DOHH2 (cell line): ENCODE measurements at regions not wholly inside any gene's neighbourhood (a gene's known extent, or its start where the extent isn't known, plus 50 kb on each side); places are given as distances from the start of the nearest gene placed in this dataset.
"Not testable (repeated sequence)": the region's sequence is repeated elsewhere in the genome, so short reads cannot be mapped to it uniquely, and the experiment has no call there.

ENCODE experiments used
- H3F3A ChIP-seq: fragments of 200-600 bp; sonication (generic), shearing (Covaris generic); 2 replicates; pipeline ENCODE4 v1.6.0; 2016; ENCODE audit warnings: antibody characterized with exemption, mild to moderate bottlenecking; ENCODE audit not compliant: control insufficient read depth, insufficient read depth
- H3K27ac ChIP-seq: fragments of 200-600 bp; sonication (generic); 2 replicates; pipeline ENCODE4 v1.5.1; 2014; ENCODE audit warnings: low read depth, mild to moderate bottlenecking, low read length, moderate library complexity
- H3K27me3 ChIP-seq: fragments of 200-600 bp; sonication (generic); 2 replicates; pipeline ENCODE4 v1.6.1; 2014; ENCODE audit warnings: mild to moderate bottlenecking, low read length, mixed read lengths; ENCODE audit not compliant: control insufficient read depth
- H3K36me3 ChIP-seq: fragments of 200-600 bp; sonication (generic); 2 replicates; pipeline ENCODE4 v1.6.1; 2014; ENCODE audit warnings: mild to moderate bottlenecking, low read length, moderate library complexity, mixed read lengths; ENCODE audit not compliant: control insufficient read depth
- H3K4me1 ChIP-seq: fragments of 200-600 bp; sonication (generic); 2 replicates; pipeline ENCODE4 v1.6.1; 2014; ENCODE audit warnings: mild to moderate bottlenecking, low read length, mixed read lengths; ENCODE audit not compliant: control insufficient read depth
- H3K4me2 ChIP-seq: fragments of 200-600 bp; sonication (generic); 2 replicates; pipeline ENCODE4 v1.6.0; 2014; ENCODE audit warnings: mild to moderate bottlenecking, low read length, moderate library complexity
- H3K4me3 ChIP-seq: fragments of 200-600 bp; sonication (generic); 2 replicates; pipeline ENCODE4 v1.5.1; 2014; ENCODE audit warnings: mild to moderate bottlenecking, low read length, mixed read lengths
- H3K79me2 ChIP-seq: fragments of 200-600 bp; sonication (generic); 2 replicates; pipeline ENCODE4 v1.6.1; 2014; ENCODE audit warnings: mild to moderate bottlenecking, low read length, mixed read lengths; ENCODE audit not compliant: control insufficient read depth
- H3K9me2 ChIP-seq: fragments of 200-600 bp; sonication (generic); replicated peaks from 2 replicates; pipeline ENCODE4 v1.6.1; 2014; ENCODE audit warnings: mild to moderate bottlenecking, low read length, mixed read lengths; ENCODE audit not compliant: control insufficient read depth
- H3K9me3 ChIP-seq: fragments of 200-600 bp; sonication (generic); 2 replicates; pipeline ENCODE4 v1.6.1; 2014; ENCODE audit warnings: antibody characterized with exemption, low read length, mixed read lengths; ENCODE audit not compliant: control insufficient read depth, insufficient read depth
- H4K20me1 ChIP-seq: fragments of 200-600 bp; sonication (generic); 2 replicates; pipeline ENCODE4 v1.6.0; 2014; ENCODE audit warnings: low read depth, mild to moderate bottlenecking, antibody characterized with exemption, low read length, moderate library complexity; ENCODE audit not compliant: control insufficient read depth, insufficient read depth
- EZH2phosphoT487 ChIP-seq: fragments of 200-600 bp; sonication (generic); IDR thresholded peaks from 2 replicates; pipeline ENCODE4 v1.6.1; 2017; ENCODE audit warnings: borderline replicate concordance, mild to moderate bottlenecking, antibody characterized with exemption, low read length, moderate library complexity, mixed read lengths
- TF ChIP-seq, protein P1 (sequence below): fragments of 200-600 bp; sonication (generic); IDR thresholded peaks from one replicate; pipeline ENCODE4 v1.5.1; 2014; ENCODE audit warnings: antibody characterized with exemption, mild to moderate bottlenecking, low read depth, low read length; ENCODE audit not compliant: poor library complexity, severe bottlenecking

DNA sequence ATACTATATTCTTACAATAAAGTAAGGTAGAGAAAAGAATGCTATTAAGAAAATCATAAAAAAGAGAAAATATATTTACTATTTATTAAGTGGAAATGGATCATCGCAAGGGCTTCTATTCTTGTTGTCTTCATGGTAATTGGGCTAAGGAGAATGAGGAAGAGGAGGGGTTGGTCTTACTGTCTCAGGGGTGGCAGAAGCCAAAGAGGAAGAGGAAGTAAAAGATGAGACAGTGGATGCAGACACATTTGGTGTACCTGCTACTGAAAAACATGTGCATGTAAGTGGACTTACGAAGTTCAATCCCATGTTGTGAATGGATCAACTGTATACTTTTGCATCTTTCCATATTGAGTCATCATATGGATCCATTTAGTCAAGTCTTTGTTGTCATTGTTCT lies 1502.1 kb upstream of the ADGRL3 start:
- Histone ChIP-seq H3K4me3 (no peak overlapping the region), H4K20me1 (no peaks in the 10 kb centered on the region), H3K36me3 (no peaks in the 10 kb centered on the region), H3K27ac (no peak overlapping the region), H3K9me2 (no peaks in the 10 kb centered on the region), H3K9me3 (no peaks in the 10 kb centered on the region), H3K79me2 (no peaks in the 10 kb centered on the region), H3K27me3 (no peaks in the 10 kb centered on the region), H3K4me2 (no peak overlapping the region), H3K4me1 (no peaks in the 10 kb centered on the region), H3F3A (no peaks in the 10 kb centered on the region)
- TF ChIP-seq EZH2phosphoT487, result no peak
- TF ChIP-seq, protein P1, sequence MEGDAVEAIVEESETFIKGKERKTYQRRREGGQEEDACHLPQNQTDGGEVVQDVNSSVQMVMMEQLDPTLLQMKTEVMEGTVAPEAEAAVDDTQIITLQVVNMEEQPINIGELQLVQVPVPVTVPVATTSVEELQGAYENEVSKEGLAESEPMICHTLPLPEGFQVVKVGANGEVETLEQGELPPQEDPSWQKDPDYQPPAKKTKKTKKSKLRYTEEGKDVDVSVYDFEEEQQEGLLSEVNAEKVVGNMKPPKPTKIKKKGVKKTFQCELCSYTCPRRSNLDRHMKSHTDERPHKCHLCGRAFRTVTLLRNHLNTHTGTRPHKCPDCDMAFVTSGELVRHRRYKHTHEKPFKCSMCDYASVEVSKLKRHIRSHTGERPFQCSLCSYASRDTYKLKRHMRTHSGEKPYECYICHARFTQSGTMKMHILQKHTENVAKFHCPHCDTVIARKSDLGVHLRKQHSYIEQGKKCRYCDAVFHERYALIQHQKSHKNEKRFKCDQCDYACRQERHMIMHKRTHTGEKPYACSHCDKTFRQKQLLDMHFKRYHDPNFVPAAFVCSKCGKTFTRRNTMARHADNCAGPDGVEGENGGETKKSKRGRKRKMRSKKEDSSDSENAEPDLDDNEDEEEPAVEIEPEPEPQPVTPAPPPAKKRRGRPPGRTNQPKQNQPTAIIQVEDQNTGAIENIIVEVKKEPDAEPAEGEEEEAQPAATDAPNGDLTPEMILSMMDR, result no peak

DNA sequence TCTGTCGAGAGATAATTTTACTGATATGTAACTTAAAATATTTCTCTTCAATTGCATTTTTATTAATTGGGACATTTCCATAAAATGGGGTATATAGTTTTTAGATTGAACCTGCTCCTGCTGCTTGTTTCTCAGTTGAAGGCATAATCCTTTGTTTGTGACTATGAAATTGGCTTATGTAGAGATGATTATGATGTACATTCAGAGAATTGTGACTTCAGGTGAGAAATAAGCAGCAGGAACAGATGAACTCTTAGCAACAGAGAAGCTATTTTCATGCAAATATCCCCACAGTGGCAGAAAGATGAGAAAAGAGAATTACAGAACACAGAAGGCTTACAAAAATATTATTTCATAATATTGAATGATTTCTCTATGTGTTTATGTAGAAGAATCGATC lies 1499.5 kb upstream of the ADGRL3 start:
- H3K79me2 ChIP-seq, result no peaks in the 10 kb centered on the region
- TF ChIP-seq, protein P1, result no peak
- no peak for TF ChIP-seq EZH2phosphoT487
- no peak overlapping the region for H3K4me2 ChIP-seq
- no peaks in the 10 kb centered on the region for H3K36me3 ChIP-seq
- H3K27me3 ChIP-seq, result no peaks in the 10 kb centered on the region
- H3K9me3 ChIP-seq, result no peaks in the 10 kb centered on the region
- H3K27ac ChIP-seq, result no peak overlapping the region
- H3K4me1 ChIP-seq, result no peaks in the 10 kb centered on the region
- H3F3A ChIP-seq, result no peaks in the 10 kb centered on the region
- H4K20me1 ChIP-seq, result no peaks in the 10 kb centered on the region
- no peak overlapping the region for H3K4me3 ChIP-seq
- H3K9me2 ChIP-seq, result no peaks in the 10 kb centered on the region

DNA sequence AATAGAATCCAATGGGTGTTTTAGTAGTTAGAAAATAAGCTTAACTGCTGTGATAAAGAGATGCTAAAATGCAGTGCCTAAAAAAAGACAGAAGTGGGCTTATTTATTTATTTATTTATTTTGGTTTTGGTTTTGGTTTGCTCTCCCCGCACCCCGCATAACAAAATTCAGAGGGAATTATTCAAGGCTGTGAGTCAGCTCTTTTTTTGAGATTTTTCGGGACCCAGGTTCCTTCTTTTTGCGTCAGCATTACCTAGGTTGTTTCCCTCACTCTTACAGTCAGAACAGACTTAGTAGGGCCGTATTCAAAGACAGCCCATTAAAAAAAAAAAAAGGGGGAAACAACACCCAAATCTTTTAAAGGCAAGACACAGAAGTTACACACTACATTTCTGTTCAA lies 1495.5 kb upstream of the ADGRL3 start:
- TF ChIP-seq, protein P1, result no peak
- no peak for TF ChIP-seq EZH2phosphoT487
- Histone ChIP-seq H3K4me1 (no peaks in the 10 kb centered on the region), H3K4me3 (no peak overlapping the region), H3K9me2 (no peaks in the 10 kb centered on the region), H3K27ac (no peak overlapping the region), H3K4me2 (no peak overlapping the region), H3F3A (no peaks in the 10 kb centered on the region), H3K79me2 (no peaks in the 10 kb centered on the region), H4K20me1 (no peaks in the 10 kb centered on the region), H3K9me3 (no peaks in the 10 kb centered on the region), H3K27me3 (no peaks in the 10 kb centered on the region), H3K36me3 (no peaks in the 10 kb centered on the region)

DNA sequence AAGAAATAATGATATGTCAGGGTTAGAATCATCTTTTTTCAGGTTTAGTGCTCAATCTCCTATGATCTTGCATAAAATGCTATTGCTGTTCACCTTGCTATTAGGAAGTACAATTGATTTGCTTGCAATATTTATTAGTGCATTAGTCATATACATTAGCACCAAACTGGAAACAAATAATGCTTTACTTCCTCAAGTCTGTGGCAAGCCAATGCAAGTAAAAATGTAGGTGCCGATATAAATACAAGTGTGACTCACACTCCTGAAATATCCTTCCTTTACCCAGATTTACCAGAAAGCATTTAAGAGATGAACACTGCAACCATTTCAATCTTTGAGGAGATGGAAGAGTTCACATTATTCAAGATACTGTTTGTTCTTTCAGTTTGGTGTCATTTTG lies 1487.7 kb upstream of the ADGRL3 start:
- Histone ChIP-seq H3K79me2 (no peaks in the 10 kb centered on the region), H3K4me2 (no peak overlapping the region), H3K4me3 (no peak overlapping the region), H3F3A (no peaks in the 10 kb centered on the region), H3K27me3 (no peaks in the 10 kb centered on the region), H3K9me3 (no peaks in the 10 kb centered on the region), H3K4me1 (no peaks in the 10 kb centered on the region), H4K20me1 (no peaks in the 10 kb centered on the region), H3K36me3 (no peaks in the 10 kb centered on the region), H3K27ac (no peak overlapping the region), H3K9me2 (no peaks in the 10 kb centered on the region; the same call in 1 of the 2 replicates)
- TF ChIP-seq EZH2phosphoT487, result no peak
- TF ChIP-seq, protein P1, result no peak

DNA sequence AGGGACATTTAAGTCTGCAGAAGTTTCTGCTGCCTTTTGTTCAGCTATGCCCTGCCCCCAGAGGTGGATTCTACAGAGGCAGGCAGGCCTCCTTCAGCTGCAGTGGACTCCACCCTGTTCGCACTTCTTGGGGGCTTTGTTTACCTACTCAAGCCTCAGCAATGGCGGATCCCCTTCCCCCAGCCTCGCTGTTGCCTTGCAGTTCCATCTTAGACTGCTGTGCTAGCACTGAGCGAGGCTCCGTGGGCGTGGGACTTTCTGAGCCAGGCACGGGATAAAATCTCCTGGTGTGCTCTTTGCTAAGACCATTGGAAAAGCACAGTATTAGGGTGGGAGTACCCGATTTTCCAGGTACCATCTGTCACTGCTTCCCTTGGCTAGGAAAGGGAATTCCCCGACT lies 1475.8 kb upstream of the ADGRL3 start:
- not testable (repeated sequence) for H3F3A ChIP-seq, H3K36me3 ChIP-seq, H3K9me3 ChIP-seq, H3K4me1 ChIP-seq, H3K9me2 ChIP-seq, H4K20me1 ChIP-seq, H3K4me2 ChIP-seq, H3K79me2 ChIP-seq, H3K27me3 ChIP-seq, H3K27ac ChIP-seq, H3K4me3 ChIP-seq
